ENCODE measurements at regions not wholly inside any gene's neighbourhood (a gene's known extent, or its start where the extent isn't known, plus 50 kb on each side); places are given as distances from the start of the nearest gene placed in this dataset.

DNA sequence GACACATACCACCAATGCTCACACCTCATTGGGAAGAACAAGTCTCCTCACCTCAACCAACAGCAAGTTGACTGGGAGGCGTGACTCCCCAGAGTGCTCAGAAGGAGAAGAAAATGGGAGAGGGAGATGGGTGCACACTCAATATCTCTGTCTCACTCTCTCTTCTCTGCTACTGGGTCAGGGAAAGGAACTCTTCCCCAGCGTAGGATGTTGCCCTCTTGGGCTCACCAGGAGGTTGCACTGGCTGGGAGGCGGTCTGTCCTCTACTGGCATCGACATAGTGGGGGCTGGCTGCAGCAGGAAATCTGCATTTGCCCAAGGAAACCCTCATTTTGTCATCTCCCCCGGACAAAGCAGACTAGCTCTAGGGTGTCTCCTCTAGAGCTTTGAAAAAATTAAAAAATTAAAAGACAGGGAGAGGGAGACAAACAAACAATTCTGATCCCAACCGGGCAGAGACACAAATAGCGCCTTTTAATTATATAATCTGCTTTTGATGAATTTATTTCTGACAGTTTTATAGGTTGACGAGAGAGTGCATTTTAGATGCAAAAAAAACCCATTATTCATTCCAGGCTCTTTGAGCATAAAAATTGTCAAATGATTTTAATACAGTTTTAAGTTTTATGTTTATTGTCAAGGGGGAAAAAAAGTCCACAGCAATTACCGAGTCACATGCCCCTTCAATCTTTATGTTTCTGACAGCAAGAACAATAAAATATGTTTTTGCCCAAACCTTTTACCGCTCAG is 179.3 kb upstream of the MVB12B start:
- TF ChIP-seq, protein P1, sequence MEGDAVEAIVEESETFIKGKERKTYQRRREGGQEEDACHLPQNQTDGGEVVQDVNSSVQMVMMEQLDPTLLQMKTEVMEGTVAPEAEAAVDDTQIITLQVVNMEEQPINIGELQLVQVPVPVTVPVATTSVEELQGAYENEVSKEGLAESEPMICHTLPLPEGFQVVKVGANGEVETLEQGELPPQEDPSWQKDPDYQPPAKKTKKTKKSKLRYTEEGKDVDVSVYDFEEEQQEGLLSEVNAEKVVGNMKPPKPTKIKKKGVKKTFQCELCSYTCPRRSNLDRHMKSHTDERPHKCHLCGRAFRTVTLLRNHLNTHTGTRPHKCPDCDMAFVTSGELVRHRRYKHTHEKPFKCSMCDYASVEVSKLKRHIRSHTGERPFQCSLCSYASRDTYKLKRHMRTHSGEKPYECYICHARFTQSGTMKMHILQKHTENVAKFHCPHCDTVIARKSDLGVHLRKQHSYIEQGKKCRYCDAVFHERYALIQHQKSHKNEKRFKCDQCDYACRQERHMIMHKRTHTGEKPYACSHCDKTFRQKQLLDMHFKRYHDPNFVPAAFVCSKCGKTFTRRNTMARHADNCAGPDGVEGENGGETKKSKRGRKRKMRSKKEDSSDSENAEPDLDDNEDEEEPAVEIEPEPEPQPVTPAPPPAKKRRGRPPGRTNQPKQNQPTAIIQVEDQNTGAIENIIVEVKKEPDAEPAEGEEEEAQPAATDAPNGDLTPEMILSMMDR (IDR thresholded peaks at IDR 0.05; ENCODE audit: extremely low read depth in 1 of 2, insufficient read depth in 1 of 2, low read depth in 1 of 2, low read length in 2 of 2), result no peak
- TF ChIP-seq, protein P2, sequence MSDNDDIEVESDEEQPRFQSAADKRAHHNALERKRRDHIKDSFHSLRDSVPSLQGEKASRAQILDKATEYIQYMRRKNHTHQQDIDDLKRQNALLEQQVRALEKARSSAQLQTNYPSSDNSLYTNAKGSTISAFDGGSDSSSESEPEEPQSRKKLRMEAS (IDR thresholded peaks at IDR 0.05; ENCODE audit: insufficient read depth, insufficient read length), result no peak
- TF ChIP-seq EZH2 (IDR thresholded peaks at IDR 0.05; ENCODE audit: borderline replicate concordance, low read depth, low read length, severe bottlenecking), result no peak
- no peak for TF ChIP-seq POLR2A (IDR thresholded peaks at IDR 0.05; ENCODE audit: low read depth, low read length)

Data from endothelial cell of umbilical vein (primary cell).